Choroid plexus epithelial cell (primary cell): ENCODE measurements at regions not wholly inside any gene's neighbourhood (a gene's known extent, or its start where the extent isn't known, plus 50 kb on each side); places are given as distances from the start of the nearest gene placed in this dataset.

Experiments
- DNase-seq: peaks from one replicate; pipeline ENCODE4 v3.0.0-alpha.2; 2010; ENCODE audit warnings: low read depth
- H3K4me3 ChIP-seq: 2 replicates; pipeline ENCODE4 v1.5.1; 2011; ENCODE audit warnings: low read depth, mild to moderate bottlenecking, control low read depth, low read length, moderate library complexity
- TF ChIP-seq, protein P1 (sequence below): conservative IDR thresholded peaks from 2 replicates; pipeline ENCODE4 v1.5.1; 2011; ENCODE audit warnings: low read depth, mild to moderate bottlenecking, control low read depth, inconsistent platforms, low read length, moderate library complexity

DNA sequence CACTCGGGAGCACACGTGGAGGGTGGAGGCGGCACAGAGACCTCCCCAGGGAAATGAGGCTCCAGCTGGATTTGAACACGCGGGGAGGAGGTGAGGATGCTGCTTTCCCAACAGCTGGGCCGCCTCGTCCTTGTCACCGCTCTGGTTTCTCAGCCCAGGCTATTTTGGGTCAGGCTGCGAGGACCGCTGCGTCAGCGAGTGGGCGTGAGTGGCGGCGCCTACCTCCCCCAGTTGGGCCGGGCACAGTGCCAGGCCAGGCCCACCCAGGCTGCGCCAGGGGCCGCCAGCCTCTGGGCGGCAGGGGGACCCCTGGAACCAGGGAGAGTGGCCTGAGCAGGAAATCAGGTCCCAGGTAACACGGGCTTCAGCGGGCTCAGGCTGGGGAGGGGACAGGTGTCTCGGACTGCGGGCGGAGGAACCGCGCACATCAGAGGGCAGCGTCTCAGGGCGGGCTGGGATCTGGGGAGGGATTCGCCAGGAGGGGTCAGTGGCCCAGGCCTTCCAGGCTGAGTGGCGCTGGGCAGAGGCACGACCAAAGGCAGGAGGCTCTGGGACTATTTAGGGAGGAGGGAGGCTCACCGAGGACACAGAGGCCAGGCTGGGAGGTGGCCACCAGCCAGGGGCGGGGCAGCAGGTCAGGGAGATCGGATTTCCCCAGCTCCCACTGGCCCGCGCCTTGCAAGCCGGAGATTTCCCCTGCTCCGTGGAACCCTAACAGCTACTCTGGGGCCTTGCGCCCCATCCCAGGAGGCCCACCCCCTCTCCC lies 125.2 kb upstream of the RET start:
- TF ChIP-seq, protein P1, sequence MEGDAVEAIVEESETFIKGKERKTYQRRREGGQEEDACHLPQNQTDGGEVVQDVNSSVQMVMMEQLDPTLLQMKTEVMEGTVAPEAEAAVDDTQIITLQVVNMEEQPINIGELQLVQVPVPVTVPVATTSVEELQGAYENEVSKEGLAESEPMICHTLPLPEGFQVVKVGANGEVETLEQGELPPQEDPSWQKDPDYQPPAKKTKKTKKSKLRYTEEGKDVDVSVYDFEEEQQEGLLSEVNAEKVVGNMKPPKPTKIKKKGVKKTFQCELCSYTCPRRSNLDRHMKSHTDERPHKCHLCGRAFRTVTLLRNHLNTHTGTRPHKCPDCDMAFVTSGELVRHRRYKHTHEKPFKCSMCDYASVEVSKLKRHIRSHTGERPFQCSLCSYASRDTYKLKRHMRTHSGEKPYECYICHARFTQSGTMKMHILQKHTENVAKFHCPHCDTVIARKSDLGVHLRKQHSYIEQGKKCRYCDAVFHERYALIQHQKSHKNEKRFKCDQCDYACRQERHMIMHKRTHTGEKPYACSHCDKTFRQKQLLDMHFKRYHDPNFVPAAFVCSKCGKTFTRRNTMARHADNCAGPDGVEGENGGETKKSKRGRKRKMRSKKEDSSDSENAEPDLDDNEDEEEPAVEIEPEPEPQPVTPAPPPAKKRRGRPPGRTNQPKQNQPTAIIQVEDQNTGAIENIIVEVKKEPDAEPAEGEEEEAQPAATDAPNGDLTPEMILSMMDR = no peak
- no peak for DNase-seq
- no peak overlapping the region for H3K4me3 ChIP-seq

DNA sequence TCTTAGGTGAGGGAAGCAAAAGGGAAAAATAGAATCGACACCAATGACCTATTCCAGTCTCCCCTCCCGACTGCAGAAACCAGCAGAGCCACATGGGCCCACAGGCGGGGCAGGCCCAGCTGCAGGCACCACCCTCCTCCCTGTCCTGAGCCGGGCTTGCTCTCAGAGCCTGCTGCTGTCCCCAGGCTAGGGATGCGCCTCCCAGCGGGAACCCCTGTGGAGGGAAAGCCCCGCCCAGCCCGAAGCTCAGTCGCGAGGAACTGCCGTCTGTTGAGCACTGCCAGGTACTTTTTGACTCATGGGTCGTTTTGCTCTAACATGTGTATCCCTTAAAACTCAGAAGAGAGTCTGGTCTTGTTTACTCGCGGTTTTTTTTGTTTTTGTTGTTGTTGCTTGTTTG lies 124.5 kb upstream of the RET start:
- TF ChIP-seq, protein P1 = no peak
- H3K4me3 ChIP-seq = no peak overlapping the region
- DNase-seq = no peak

DNA sequence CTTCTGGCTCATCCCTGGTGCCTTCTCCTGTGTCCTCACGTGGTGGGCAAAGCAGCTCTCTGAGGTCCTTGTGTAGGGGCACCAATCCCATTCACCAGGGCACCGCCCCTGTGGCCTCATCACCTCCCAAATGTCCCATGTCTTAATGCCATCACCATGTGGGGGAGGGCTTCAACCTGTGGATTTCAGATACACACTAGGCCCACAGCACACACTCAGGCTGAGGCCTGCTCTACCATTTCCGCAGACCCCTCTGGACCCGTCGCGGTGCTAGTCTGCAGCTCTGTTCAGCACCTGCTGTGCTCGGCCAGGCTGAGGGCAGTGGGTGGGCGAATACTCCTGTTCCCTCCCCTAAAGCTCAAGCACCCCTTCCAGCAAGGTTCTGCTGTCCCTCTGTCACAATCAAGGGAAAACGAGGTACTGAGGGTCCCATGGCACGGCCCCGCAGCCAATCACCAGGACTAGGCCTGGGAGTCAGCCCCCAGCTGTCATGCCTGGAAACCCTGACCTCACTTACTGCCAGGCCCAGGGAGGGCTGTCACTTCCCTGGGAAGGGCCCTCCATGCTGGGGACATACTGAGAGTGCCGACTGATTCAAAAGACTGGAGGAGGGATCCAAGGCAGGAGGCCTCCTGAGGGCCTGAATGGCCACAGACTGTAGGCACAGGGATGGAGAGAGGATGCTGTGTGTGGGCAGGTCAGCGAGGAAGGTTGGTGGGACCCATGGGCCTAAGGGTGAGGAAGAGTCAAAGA lies 123.8 kb upstream of the RET start:
- no peak overlapping the region for H3K4me3 ChIP-seq
- TF ChIP-seq, protein P1 = no peak
- DNase-seq = no peak

DNA sequence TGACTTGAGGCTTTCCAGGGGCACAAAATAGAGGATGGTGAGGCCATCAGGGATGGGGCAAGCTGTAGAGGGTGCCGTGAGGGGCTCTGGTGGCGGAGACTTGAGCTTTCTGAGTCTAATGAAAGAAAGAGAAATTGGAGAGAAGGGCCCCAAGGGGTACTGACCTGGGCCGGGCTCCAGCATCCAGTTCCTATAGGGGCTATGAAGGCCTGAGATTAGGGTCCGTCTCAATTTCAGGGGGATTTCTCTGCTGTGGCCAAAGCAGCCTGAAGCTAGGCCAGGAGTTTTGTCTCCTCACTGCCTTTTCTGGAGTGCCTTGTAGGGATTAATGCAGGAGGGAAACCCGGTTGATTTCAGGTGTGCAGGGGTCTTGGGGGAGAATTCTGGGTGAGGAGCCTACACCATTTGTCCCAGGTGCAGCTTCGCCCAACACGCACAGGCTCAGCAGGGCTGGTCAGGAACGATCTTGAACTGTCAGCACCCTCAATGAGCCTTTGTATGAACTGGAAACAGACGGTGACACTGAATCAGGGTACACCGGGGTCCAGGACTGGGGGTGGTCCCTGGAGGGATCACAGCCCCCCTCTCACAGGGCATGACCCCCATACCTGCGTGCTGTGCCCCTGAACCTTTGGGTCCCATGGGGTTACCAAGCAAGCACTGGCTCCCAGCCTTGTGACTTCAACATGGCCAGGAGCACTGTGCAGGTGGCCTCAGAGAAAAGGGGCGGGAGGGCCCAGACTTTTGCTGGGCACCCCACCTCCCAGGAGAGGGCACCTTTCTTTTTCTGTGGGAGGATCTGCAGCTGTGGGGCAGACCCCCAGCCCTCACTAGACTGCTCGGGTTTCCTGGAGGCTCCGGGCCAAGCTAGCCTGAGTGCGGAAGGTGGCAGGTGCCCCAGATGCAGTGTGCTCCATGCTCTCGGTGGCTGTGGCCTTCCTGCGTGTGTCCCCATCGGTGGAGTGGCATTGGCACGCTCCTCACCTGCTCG lies 122.9 kb upstream of the RET start:
- DNase-seq = no peak
- no peak overlapping the region for H3K4me3 ChIP-seq
- TF ChIP-seq, protein P1 = no peak

DNA sequence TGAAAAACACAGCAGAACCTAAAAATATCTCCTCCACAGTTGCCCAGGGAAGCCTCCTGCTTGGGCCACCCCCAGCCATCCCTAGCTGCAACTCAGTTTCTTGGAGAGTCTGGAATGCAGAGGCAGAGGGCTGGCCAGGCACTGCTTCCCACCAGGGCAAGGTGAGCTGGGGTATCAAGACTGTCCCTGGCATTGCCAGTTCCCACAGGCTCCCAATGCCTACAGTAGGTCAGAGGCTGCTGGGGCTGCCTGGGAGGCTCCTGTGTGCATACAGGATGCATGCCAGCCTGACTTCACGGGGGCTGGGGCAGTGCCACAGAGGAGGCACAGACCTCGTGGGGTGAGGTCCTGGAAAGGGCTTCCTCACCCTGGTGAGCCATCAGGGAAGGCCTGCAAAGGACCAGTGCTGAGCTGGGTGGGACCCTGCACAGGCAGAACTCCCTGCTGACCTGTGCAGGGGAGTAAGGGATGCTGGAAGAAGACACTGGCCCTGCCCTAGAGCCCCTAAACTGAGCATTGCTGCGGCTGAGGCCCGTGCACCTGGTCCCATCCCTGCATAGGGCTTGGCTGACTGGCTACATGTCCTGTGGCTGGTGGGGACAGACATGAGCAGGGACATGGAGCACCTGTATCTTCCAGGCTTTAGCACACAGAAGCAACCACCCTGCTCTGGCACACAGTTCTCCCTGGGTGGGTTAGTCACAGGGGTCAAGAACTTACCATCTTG lies 121.9 kb upstream of the RET start:
- H3K4me3 ChIP-seq = no peak overlapping the region
- DNase-seq = no peak
- TF ChIP-seq, protein P1 = no peak

DNA sequence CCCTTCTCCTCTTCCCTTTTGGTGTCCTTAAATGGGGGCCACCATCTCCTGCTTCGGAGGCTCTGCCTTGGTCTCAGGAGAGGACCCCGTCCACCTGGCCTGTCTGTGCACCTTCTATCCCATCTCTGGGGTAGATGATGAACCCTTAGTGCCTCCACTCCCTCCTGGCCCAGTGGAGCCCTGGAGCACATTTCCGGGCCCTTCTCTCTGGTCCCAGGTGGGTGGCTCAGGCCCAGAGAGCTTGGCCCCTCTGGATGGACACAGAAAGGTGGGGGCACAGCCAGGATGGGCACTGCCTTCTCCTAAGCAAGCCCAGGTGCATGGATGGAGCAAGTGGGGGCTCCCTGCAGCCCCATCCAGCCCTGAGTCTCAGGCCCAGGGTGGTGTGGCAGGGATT lies 121.4 kb upstream of the RET start:
- no peak overlapping the region for H3K4me3 ChIP-seq
- TF ChIP-seq, protein P1 = no peak
- no peak for DNase-seq
